NB4 (cell line): ENCODE measurements at regions not wholly inside any gene's neighbourhood (a gene's known extent, or its start where the extent isn't known, plus 50 kb on each side); places are given as distances from the start of the nearest gene placed in this dataset.

Source experiments
- MYC ChIP-seq: IDR thresholded peaks from 2 replicates; pipeline ENCODE4 v1.6.1; 2011; ENCODE audit warnings: low read depth, low read length
- POLR2A ChIP-seq: IDR thresholded peaks from 2 replicates; pipeline ENCODE4 v1.6.1; 2011; ENCODE audit warnings: mild to moderate bottlenecking; ENCODE audit not compliant: insufficient read length; ENCODE audit errors: extremely low read depth
- TF ChIP-seq, protein P1 (sequence below): IDR thresholded peaks from one replicate; pipeline ENCODE4 v1.5.1; 2012; ENCODE audit warnings: low read depth, low read length
- TF ChIP-seq, protein P2 (sequence below): IDR thresholded peaks from 2 replicates; pipeline ENCODE4 v1.6.1; 2011; ENCODE audit warnings: low read depth, low read length

DNA sequence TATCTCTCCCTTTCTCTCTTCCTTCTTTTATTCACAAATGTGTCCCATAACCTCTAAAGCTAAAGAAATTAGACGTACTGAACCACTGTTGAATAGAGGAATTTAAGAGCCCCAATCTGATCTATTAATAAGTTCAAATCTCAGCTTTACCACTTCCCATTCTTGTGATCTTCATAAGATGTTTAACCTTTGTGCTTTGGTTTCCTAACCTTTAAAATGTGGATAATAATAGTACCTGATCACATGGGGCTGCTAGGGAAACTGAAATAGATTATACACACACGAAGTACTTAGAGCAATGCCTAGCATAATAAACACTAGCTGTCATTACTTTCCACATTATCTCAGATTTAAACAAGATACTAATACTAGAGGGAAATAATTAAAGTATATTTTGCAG is 324.3 kb upstream of the SEMA6A start:
- TF ChIP-seq, protein P1, sequence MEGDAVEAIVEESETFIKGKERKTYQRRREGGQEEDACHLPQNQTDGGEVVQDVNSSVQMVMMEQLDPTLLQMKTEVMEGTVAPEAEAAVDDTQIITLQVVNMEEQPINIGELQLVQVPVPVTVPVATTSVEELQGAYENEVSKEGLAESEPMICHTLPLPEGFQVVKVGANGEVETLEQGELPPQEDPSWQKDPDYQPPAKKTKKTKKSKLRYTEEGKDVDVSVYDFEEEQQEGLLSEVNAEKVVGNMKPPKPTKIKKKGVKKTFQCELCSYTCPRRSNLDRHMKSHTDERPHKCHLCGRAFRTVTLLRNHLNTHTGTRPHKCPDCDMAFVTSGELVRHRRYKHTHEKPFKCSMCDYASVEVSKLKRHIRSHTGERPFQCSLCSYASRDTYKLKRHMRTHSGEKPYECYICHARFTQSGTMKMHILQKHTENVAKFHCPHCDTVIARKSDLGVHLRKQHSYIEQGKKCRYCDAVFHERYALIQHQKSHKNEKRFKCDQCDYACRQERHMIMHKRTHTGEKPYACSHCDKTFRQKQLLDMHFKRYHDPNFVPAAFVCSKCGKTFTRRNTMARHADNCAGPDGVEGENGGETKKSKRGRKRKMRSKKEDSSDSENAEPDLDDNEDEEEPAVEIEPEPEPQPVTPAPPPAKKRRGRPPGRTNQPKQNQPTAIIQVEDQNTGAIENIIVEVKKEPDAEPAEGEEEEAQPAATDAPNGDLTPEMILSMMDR: no peak
- TF ChIP-seq POLR2A (no peak), MYC (no peak)
- TF ChIP-seq, protein P2, sequence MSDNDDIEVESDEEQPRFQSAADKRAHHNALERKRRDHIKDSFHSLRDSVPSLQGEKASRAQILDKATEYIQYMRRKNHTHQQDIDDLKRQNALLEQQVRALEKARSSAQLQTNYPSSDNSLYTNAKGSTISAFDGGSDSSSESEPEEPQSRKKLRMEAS: no peak
